ENCODE measurements at regions not wholly inside any gene's neighbourhood (a gene's known extent, or its start where the extent isn't known, plus 50 kb on each side); places are given as distances from the start of the nearest gene placed in this dataset.

GRCh38 chr9:71333321-71333720 lies 211.9 kb upstream of the TRPM3 start:
- H3K4me3 ChIP-seq (ENCODE audit: low read depth, low read length), result no peak overlapping the region
- no peak for DNase-seq (ENCODE audit: low read depth)
- TF ChIP-seq CTCF (IDR thresholded peaks at IDR 0.05; ENCODE audit: low read depth, low read length, missing control alignments), result no peak

GRCh38 chr9:71331603-71332002 lies 210.2 kb upstream of the TRPM3 start:
- DNase-seq (ENCODE audit: low read depth), result no peak
- no peak for TF ChIP-seq CTCF (IDR thresholded peaks at IDR 0.05; ENCODE audit: low read depth, low read length, missing control alignments)
- H3K4me3 ChIP-seq (ENCODE audit: low read depth, low read length), result no peak overlapping the region

- no peak for TF ChIP-seq CTCF (IDR thresholded peaks at IDR 0.05; ENCODE audit: low read depth, low read length, missing control alignments)
- no peak overlapping the region for H3K4me3 ChIP-seq (ENCODE audit: low read depth, low read length)
- no peak for DNase-seq (ENCODE audit: low read depth)
Measured at GRCh38 chr9:71329873-71330272, 208.5 kb upstream of the TRPM3 start.

- no peak for DNase-seq (ENCODE audit: low read depth)
- no peak for TF ChIP-seq CTCF (IDR thresholded peaks at IDR 0.05; ENCODE audit: low read depth, low read length, missing control alignments)
- no peak overlapping the region for H3K4me3 ChIP-seq (ENCODE audit: low read depth, low read length)
Measured at GRCh38 chr9:71326360-71326759, 204.9 kb upstream of the TRPM3 start.

- TF ChIP-seq CTCF (IDR thresholded peaks at IDR 0.05; ENCODE audit: low read depth, low read length, missing control alignments), result no peak
- no peak for DNase-seq (ENCODE audit: low read depth)
- no peak overlapping the region for H3K4me3 ChIP-seq (ENCODE audit: low read depth, low read length)
Measured at GRCh38 chr9:71323357-71323756, 201.9 kb upstream of the TRPM3 start.

GRCh38 chr9:71322311-71322710 lies 200.9 kb upstream of the TRPM3 start:
- no peak overlapping the region for H3K4me3 ChIP-seq (ENCODE audit: low read depth, low read length)
- no peak for TF ChIP-seq CTCF (IDR thresholded peaks at IDR 0.05; ENCODE audit: low read depth, low read length, missing control alignments)
- no peak for DNase-seq (ENCODE audit: low read depth)

GRCh38 chr9:71308454-71308853 lies 187.0 kb upstream of the TRPM3 start:
- DNase-seq (ENCODE audit: low read depth), result no peak
- TF ChIP-seq CTCF (IDR thresholded peaks at IDR 0.05; ENCODE audit: low read depth, low read length, missing control alignments), result no peak

More at GRCh38 chr9:71308454-71308853, 187.0 kb upstream of the TRPM3 start:
- H3K4me3 ChIP-seq (ENCODE audit: low read depth, low read length), result no peak overlapping the region

All from GM12864 (cell line).